ENCODE measurements at regions not wholly inside any gene's neighbourhood (a gene's known extent, or its start where the extent isn't known, plus 50 kb on each side); places are given as distances from the start of the nearest gene placed in this dataset.

GRCh38 chr22:49694462-49695260, 133.0 kb downstream of the BRD1 start:
- Histone ChIP-seq H3K36me3 (ENCODE audit: control insufficient read depth in 2 of 2, insufficient read depth in 1 of 2, low read length in 2 of 2) (no peaks in the 10 kb centered on the region), H3K4me3 (ENCODE audit: low read depth, low read length) (no peak overlapping the region), H3K4me1 (ENCODE audit: control insufficient read depth, insufficient read depth, low read length) (no peaks in the 10 kb centered on the region), H3K27ac (ENCODE audit: extremely low read depth, low read depth, low read length) (no peak overlapping the region), H3K9me3 (ENCODE audit: control insufficient read depth, insufficient read depth, low read depth, low read length) (no peaks in the 10 kb centered on the region; the same call in 1 of the 2 replicates)
- POLR2A ChIA-PET, result no interaction called here
- no peak for TF ChIP-seq ZSCAN30 (tag by site-specific recombination; IDR thresholded peaks at IDR 0.05)
- TF ChIP-seq MYNN (tag by site-specific recombination; IDR thresholded peaks at IDR 0.05; ENCODE audit: borderline replicate concordance), result no peak
- no peak for TF ChIP-seq ZNF146 (tag by site-specific recombination; IDR thresholded peaks at IDR 0.05)
- no peak for TF ChIP-seq ZNF660 (tag by site-specific recombination; IDR thresholded peaks at IDR 0.05)
- TF ChIP-seq ZNF155 (tag by site-specific recombination; IDR thresholded peaks at IDR 0.05), result no peak
- TF ChIP-seq AEBP2 (tag by site-specific recombination; IDR thresholded peaks at IDR 0.05; ENCODE audit: borderline replicate concordance), result no peak
- TF ChIP-seq ZNF239 (tag by site-specific recombination; IDR thresholded peaks at IDR 0.05), result no peak
- no peak for TF ChIP-seq ZNF10 (tag by site-specific recombination; IDR thresholded peaks at IDR 0.05)
- TF ChIP-seq ZNF223 (tag by site-specific recombination; IDR thresholded peaks at IDR 0.05), result no peak
- no peak for TF ChIP-seq HOXA7 (CRISPR knock-in tag; IDR thresholded peaks at IDR 0.05; ENCODE audit: borderline replicate concordance)
- TF ChIP-seq ZFHX2 (tag by site-specific recombination; conservative IDR thresholded peaks at IDR 0.05), result no peak
- TF ChIP-seq ZNF610 (tag by site-specific recombination; IDR thresholded peaks at IDR 0.05; ENCODE audit: borderline replicate concordance), result no peak
- TF ChIP-seq, protein P1, sequence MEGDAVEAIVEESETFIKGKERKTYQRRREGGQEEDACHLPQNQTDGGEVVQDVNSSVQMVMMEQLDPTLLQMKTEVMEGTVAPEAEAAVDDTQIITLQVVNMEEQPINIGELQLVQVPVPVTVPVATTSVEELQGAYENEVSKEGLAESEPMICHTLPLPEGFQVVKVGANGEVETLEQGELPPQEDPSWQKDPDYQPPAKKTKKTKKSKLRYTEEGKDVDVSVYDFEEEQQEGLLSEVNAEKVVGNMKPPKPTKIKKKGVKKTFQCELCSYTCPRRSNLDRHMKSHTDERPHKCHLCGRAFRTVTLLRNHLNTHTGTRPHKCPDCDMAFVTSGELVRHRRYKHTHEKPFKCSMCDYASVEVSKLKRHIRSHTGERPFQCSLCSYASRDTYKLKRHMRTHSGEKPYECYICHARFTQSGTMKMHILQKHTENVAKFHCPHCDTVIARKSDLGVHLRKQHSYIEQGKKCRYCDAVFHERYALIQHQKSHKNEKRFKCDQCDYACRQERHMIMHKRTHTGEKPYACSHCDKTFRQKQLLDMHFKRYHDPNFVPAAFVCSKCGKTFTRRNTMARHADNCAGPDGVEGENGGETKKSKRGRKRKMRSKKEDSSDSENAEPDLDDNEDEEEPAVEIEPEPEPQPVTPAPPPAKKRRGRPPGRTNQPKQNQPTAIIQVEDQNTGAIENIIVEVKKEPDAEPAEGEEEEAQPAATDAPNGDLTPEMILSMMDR (tag by site-specific recombination; IDR thresholded peaks at IDR 0.05), result no peak
- no peak for TF ChIP-seq ZNF202 (tag by site-specific recombination; IDR thresholded peaks at IDR 0.05; ENCODE audit: borderline replicate concordance)
- no peak for TF ChIP-seq ZNF16 (tag by site-specific recombination; IDR thresholded peaks at IDR 0.05; ENCODE audit: low read depth)
- no peak for TF ChIP-seq ZNF433 (tag by site-specific recombination; IDR thresholded peaks at IDR 0.05; ENCODE audit: low read depth)
- no peak for TF ChIP-seq ZNF747 (tag by site-specific recombination; IDR thresholded peaks at IDR 0.05)
- CTCF ChIA-PET, result interaction anchor here (0.6 kb wide), 1 partner anchor 72 kb away, joined by 3 read pairs; no protein-coding TSS in a partner anchor

- Histone ChIP-seq H3K9me3 (ENCODE audit: control insufficient read depth, insufficient read depth, low read depth, low read length) (no peaks in the 10 kb centered on the region; the same call in 1 of the 2 replicates), H3K36me3 (ENCODE audit: control insufficient read depth in 2 of 2, insufficient read depth in 1 of 2, low read length in 2 of 2) (no peaks in the 10 kb centered on the region), H3K27ac (ENCODE audit: extremely low read depth, low read depth, low read length) (no peak overlapping the region), H3K4me1 (ENCODE audit: control insufficient read depth, insufficient read depth, low read length) (no peaks in the 10 kb centered on the region), H3K4me3 (ENCODE audit: low read depth, low read length) (no peak overlapping the region)
- CTCF ChIA-PET, result no interaction called here
- POLR2A ChIA-PET, result no interaction called here
- TF ChIP-seq ZNF26 (tag by site-specific recombination; IDR thresholded peaks at IDR 0.05) (no peak), ZNF777 (tag by site-specific recombination; IDR thresholded peaks at IDR 0.05; ENCODE audit: borderline replicate concordance) (no peak), HOXC10 (CRISPR knock-in tag; IDR thresholded peaks at IDR 0.05) (no peak), ZNF280C (tag by site-specific recombination; IDR thresholded peaks at IDR 0.05) (no peak), ZNF311 (tag by site-specific recombination; IDR thresholded peaks at IDR 0.05; ENCODE audit: borderline replicate concordance) (no peak), KLF9 (tag by site-specific recombination; IDR thresholded peaks at IDR 0.05; ENCODE audit: low read depth) (no peak), ZNF155 (tag by site-specific recombination; IDR thresholded peaks at IDR 0.05) (no peak), ZNF423 (tag by site-specific recombination; IDR thresholded peaks at IDR 0.05) (no peak), ZNF629 (tag by site-specific recombination; IDR thresholded peaks at IDR 0.05) (no peak)
These were observed 133.8 kb downstream of the BRD1 start for GRCh38 chr22:49693848-49694247.
